ENCODE measurements at regions not wholly inside any gene's neighbourhood (a gene's known extent, or its start where the extent isn't known, plus 50 kb on each side); places are given as distances from the start of the nearest gene placed in this dataset.

- TF ChIP-seq CTCF (IDR thresholded peaks at IDR 0.05) (no peak), POLR2A (IDR thresholded peaks at IDR 0.05) (no peak)
Measured at GRCh38 chr10:6364283-6364682, 161.6 kb downstream of the PFKFB3 start.
